Thyroid gland (tissue), 4 donors: ENCODE measurements at regions not wholly inside any gene's neighbourhood (a gene's known extent, or its start where the extent isn't known, plus 50 kb on each side); places are given as distances from the start of the nearest gene placed in this dataset.

ENCODE experiments used
- POLR2A ChIP-seq, 2 donors: fragments of 450-650 bp; IDR thresholded peaks; one replicate each; pipeline ENCODE4 v1.6.1; 2017; ENCODE audit warnings: antibody characterized with exemption in 2 of 2, mild to moderate bottlenecking in 2 of 2, moderate library complexity in 1 of 2
- TF ChIP-seq, protein P1 (sequence below), 6 experiments: fragments of 200-600 bp in 3 of 6; fragments of 450-650 bp in 3 of 6; sonication (generic) in 3 of 6; IDR thresholded peaks; one replicate each; pipeline ENCODE4 v1.5.1; 2016 to 2019; ENCODE audit warnings: antibody characterized with exemption in 6 of 6, mild to moderate bottlenecking in 2 of 6, inconsistent platforms in 1 of 6, moderate library complexity in 1 of 6

- TF ChIP-seq, protein P1, sequence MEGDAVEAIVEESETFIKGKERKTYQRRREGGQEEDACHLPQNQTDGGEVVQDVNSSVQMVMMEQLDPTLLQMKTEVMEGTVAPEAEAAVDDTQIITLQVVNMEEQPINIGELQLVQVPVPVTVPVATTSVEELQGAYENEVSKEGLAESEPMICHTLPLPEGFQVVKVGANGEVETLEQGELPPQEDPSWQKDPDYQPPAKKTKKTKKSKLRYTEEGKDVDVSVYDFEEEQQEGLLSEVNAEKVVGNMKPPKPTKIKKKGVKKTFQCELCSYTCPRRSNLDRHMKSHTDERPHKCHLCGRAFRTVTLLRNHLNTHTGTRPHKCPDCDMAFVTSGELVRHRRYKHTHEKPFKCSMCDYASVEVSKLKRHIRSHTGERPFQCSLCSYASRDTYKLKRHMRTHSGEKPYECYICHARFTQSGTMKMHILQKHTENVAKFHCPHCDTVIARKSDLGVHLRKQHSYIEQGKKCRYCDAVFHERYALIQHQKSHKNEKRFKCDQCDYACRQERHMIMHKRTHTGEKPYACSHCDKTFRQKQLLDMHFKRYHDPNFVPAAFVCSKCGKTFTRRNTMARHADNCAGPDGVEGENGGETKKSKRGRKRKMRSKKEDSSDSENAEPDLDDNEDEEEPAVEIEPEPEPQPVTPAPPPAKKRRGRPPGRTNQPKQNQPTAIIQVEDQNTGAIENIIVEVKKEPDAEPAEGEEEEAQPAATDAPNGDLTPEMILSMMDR (IDR thresholded peaks at IDR 0.05): no peak
- no peak for TF ChIP-seq POLR2A (IDR thresholded peaks at IDR 0.05)
These were observed 1191.9 kb upstream of the TENM4 start for GRCh38 chr11:80632691-80633090.
